Panc1 (cell line): ENCODE measurements at regions not wholly inside any gene's neighbourhood (a gene's known extent, or its start where the extent isn't known, plus 50 kb on each side); places are given as distances from the start of the nearest gene placed in this dataset.

ENCODE experiments used
- ATAC-seq: fragments of 200-7000 bp; cut with Tn5 transposase; 2 replicates; pipeline ENCODE4 v1.9.1; 2020; ENCODE audit warnings: mild to moderate bottlenecking, moderate library complexity
- BruUV-seq: library from RNA; stranded (reverse); fragments of 400-500 nt; replicated peaks from 2 replicates; lab custom pipeline; 2021; lab: Mats Ljungman, UMichigan
- CTCF ChIA-PET: fragments of 300-600 bp; sonication (Branson Sonifier 250); formaldehyde crosslinking; loops from one replicate; lab custom pipeline; 2022; ENCODE audit warnings: antibody characterized with exemption; lab: Charles Lee
- POLR2A ChIA-PET: fragments of 300-600 bp; sonication (Branson Sonifier 250); formaldehyde crosslinking; loops from one replicate; lab custom pipeline; 2022; ENCODE audit warnings: antibody characterized with exemption; lab: Charles Lee
- DNase-seq: peaks from one replicate; pipeline ENCODE4 v3.0.0-alpha.2; 2010; ENCODE audit warnings: low read depth, low spot score
- H3K27ac ChIP-seq: 2 replicates; pipeline ENCODE4 v1.5.1; 2011; ENCODE audit warnings: mild to moderate bottlenecking, low read length, inconsistent platforms
- H3K27me3 ChIP-seq: fragments of 200-500 bp; sonication (Bioruptor generic); 2 replicates; pipeline ENCODE4 v1.6.0; 2014; ENCODE audit warnings: low read length, inconsistent platforms; ENCODE audit not compliant: control insufficient read depth, insufficient read depth
- H3K36me3 ChIP-seq: fragments of 200-500 bp; sonication (Bioruptor generic); 2 replicates; pipeline ENCODE4 v1.5.1; 2014; ENCODE audit warnings: inconsistent platforms, mild to moderate bottlenecking, low read length, moderate library complexity; ENCODE audit not compliant: control insufficient read depth, insufficient read depth
- H3K4me1 ChIP-seq: 2 replicates; pipeline ENCODE4 v1.5.1; 2011; ENCODE audit warnings: inconsistent platforms, mild to moderate bottlenecking, low read length, moderate library complexity; ENCODE audit not compliant: control insufficient read depth, insufficient read depth
- H3K4me3 ChIP-seq, 2 experiments: 2 replicates each; pipeline ENCODE4 v1.5.1; 2011 to 2012; ENCODE audit warnings: low read depth in 2 of 2, low read length in 2 of 2, mild to moderate bottlenecking in 2 of 2, inconsistent platforms in 1 of 2, moderate library complexity in 1 of 2
- H3K9me3 ChIP-seq: fragments of 200-500 bp; sonication (Bioruptor generic); 2 replicates; pipeline ENCODE4 v1.5.1; 2014; ENCODE audit warnings: low read depth, mild to moderate bottlenecking, inconsistent platforms, low read length, moderate library complexity; ENCODE audit not compliant: control insufficient read depth, insufficient read depth
- POLR2AphosphoS5 ChIP-seq: IDR thresholded peaks from 2 replicates; pipeline ENCODE4 v1.6.1; 2012; ENCODE audit warnings: mild to moderate bottlenecking, low read depth, low read length, moderate library complexity
- REST ChIP-seq, 2 experiments: IDR thresholded peaks; 2 replicates each; pipeline ENCODE4 v1.6.1; 2011 to 2012; ENCODE audit warnings: low read depth in 2 of 2, control low read depth in 1 of 2, low read length in 1 of 2, mild to moderate bottlenecking in 1 of 2, moderate library complexity in 1 of 2; ENCODE audit not compliant: insufficient read depth in 1 of 2
- SIN3A ChIP-seq: IDR thresholded peaks from 2 replicates; pipeline ENCODE4 v1.6.1; 2012; ENCODE audit warnings: low read depth, mild to moderate bottlenecking, low read length, moderate library complexity, borderline replicate concordance; ENCODE audit not compliant: insufficient read depth
- TCF7L2 ChIP-seq: IDR thresholded peaks from 2 replicates; pipeline ENCODE4 v1.6.1; 2011; ENCODE audit warnings: mild to moderate bottlenecking, low read depth, low read length, inconsistent platforms
- in situ Hi-C: cut with HindIII; loops from 2 replicates; pipeline ENCODE4 v1.10.0; 2016; ENCODE audit warnings: low sequenced_read_pairs, low pct_unique_long_range_greater_than_20kb
- intact Hi-C: fragments of 100-400 bp; cut with micrococcal nuclease; formaldehyde crosslinking; loops from one replicate; pipeline ENCODE4 v1.10.0; 2022; ENCODE audit not compliant: unreplicated experiment
- TF ChIP-seq, protein P1 (sequence below): fragments of 450-650 bp; IDR thresholded peaks from 2 replicates; pipeline ENCODE4 v1.5.1; 2017; ENCODE audit warnings: mild to moderate bottlenecking

GRCh38 chr7:67618556-67619162 is 622.0 kb downstream of the TYW1 start:
- in situ Hi-C loops (no loop called here), intact Hi-C loops (no loop called here)
- TF ChIP-seq SIN3A (no peak), REST (IDR thresholded peaks at IDR 0.05; ENCODE audit: insufficient read depth in 1 of 2, low read depth in 2 of 2, low read length in 1 of 2) (no peak), TCF7L2 (no peak), POLR2AphosphoS5 (no peak)
- TF ChIP-seq, protein P1, sequence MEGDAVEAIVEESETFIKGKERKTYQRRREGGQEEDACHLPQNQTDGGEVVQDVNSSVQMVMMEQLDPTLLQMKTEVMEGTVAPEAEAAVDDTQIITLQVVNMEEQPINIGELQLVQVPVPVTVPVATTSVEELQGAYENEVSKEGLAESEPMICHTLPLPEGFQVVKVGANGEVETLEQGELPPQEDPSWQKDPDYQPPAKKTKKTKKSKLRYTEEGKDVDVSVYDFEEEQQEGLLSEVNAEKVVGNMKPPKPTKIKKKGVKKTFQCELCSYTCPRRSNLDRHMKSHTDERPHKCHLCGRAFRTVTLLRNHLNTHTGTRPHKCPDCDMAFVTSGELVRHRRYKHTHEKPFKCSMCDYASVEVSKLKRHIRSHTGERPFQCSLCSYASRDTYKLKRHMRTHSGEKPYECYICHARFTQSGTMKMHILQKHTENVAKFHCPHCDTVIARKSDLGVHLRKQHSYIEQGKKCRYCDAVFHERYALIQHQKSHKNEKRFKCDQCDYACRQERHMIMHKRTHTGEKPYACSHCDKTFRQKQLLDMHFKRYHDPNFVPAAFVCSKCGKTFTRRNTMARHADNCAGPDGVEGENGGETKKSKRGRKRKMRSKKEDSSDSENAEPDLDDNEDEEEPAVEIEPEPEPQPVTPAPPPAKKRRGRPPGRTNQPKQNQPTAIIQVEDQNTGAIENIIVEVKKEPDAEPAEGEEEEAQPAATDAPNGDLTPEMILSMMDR: no peak
- DNase-seq (no peak), ATAC-seq (no peak)
- Histone ChIP-seq H3K4me1 (no peaks in the 10 kb centered on the region), H3K27ac (no peak overlapping the region), H3K9me3 (no peaks in the 10 kb centered on the region), H3K36me3 (no peaks in the 10 kb centered on the region), H3K4me3 (no peak overlapping the region), H3K27me3 (peaks cover 9% of the 10 kb centered on the region)
- ChIA-PET POLR2A (no interaction called here), CTCF (no interaction called here)
- BruUV-seq: no TSS peak

GRCh38 chr7:67619175-67619574 is 622.5 kb downstream of the TYW1 start:
- ChIA-PET CTCF (interaction anchor here (0.7 kb wide), 1 partner anchor 1944 kb away, joined by 3 read pairs; no protein-coding TSS in a partner anchor), POLR2A (no interaction called here)
- in situ Hi-C loops (no loop called here), intact Hi-C loops (no loop called here)
- Histone ChIP-seq H3K27me3 (peaks cover 9% of the 10 kb centered on the region), H3K9me3 (no peaks in the 10 kb centered on the region), H3K27ac (no peak overlapping the region), H3K4me1 (no peaks in the 10 kb centered on the region), H3K4me3 (no peak overlapping the region), H3K36me3 (no peaks in the 10 kb centered on the region)
- no peak for TF ChIP-seq SIN3A
- TF ChIP-seq, protein P1: no peak
- no peak for TF ChIP-seq POLR2AphosphoS5
- TF ChIP-seq REST (IDR thresholded peaks at IDR 0.05; ENCODE audit: insufficient read depth in 1 of 2, low read depth in 2 of 2, low read length in 1 of 2): no peak
- TF ChIP-seq TCF7L2: no peak
- no TSS peak for BruUV-seq
- no peak for DNase-seq
- ATAC-seq: no peak
